ENCODE measurements at regions not wholly inside any gene's neighbourhood (a gene's known extent, or its start where the extent isn't known, plus 50 kb on each side); places are given as distances from the start of the nearest gene placed in this dataset.

DNA sequence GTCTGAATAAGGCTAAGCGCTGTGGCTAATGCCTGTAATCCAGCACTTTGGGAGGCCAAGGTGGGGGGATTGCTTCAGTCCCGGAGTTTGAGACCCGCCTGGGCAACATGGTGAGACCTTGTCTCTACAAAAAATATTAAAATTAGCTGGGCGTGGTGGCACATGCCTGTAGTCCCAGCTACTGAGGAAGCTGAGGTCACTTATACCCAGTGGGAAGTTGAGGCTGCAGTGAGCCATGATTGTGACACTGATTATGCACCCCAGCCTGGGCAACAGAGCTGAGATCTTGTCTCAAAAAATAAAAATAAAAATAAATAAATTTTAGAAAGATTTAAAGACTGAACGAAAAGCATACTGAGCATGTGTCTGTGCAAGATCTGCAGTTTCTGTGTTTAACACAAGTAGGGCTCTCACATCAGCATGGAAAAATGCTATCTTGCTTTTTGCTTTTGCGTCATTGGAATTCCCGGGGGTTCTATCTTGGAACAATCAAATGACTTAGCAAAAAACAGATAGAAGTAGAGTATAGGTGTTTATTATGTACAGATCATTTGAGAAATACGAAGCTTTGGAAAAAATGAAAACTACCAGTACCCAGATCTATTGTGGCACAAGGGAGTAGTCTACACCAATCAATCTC is 161.9 kb downstream of the CAPZA3 start:
- no peak for DNase-seq (ENCODE audit: low spot score)

DNA sequence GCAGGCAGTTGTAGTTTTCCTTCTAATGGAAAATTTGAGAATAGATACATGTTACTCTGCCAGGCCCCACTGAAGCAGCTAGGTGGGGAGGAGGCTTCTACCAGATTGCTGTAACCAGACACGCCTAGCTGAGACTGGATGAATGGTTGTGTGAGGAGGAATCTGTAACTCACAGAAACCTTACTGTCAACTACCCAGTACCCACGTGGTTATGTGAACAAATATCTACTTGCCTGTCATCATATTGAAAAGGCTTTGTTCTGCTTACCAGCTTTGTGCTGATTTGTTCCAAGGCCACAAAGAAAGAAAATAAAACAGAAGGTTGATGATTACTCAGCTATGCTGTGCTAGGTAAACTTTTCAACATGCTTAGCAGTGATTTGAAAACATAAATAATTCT is 167.2 kb downstream of the CAPZA3 start:
- DNase-seq (ENCODE audit: low spot score), result no peak

DNA sequence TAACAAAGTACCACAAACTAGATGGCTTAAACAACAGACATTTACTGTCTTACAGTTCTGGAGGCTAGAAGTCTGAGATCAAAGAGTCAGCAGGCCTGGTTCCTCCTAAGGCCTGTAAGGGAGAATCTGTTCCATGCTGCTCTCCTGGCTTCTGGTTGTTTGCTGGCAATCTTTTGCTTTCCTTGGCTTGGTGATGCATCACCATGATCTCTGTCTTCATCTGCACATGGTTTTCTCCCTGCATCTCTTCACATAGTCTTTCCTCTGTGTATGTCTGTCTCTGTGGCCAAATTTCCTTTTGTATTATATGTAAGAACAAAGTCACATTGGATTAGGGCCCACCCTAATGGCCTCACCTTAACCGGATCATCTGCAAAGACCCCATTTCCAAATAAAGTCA is 168.5 kb downstream of the CAPZA3 start:
- DNase-seq (ENCODE audit: low spot score), result no peak

GRCh38 chr12:18907127-18907526 is 169.2 kb downstream of the CAPZA3 start:
- no peak for DNase-seq (ENCODE audit: low spot score)

- no peak for DNase-seq (ENCODE audit: low spot score)
These were observed 169.8 kb downstream of the CAPZA3 start for GRCh38 chr12:18907728-18908127.

- DNase-seq (ENCODE audit: low spot score), result no peak
These were observed 170.3 kb downstream of the CAPZA3 start for GRCh38 chr12:18908191-18908590.

- no peak for DNase-seq (ENCODE audit: low spot score)
These were observed 182.1 kb downstream of the CAPZA3 start for GRCh38 chr12:18919871-18920511.

DNA sequence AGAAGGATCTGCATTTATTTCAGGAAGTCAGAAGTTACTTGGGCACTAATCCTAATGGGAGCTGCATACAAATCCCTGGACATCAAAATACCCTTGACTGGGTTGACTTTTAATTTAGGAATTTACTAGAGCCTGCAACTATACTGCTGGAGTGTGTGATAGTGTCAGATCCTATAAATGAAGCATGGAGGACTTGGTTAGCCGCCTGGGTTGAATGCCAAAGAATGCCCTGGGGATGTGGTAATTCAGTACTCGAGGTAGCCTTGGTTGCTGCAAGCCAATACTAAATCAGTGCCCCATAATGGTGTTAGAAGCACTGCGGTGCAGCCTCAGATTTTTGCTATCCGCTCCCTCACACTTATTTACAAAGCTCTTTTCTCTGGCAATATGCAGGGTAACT is 184.9 kb downstream of the CAPZA3 start:
- no peak for DNase-seq (ENCODE audit: low spot score)

DNA sequence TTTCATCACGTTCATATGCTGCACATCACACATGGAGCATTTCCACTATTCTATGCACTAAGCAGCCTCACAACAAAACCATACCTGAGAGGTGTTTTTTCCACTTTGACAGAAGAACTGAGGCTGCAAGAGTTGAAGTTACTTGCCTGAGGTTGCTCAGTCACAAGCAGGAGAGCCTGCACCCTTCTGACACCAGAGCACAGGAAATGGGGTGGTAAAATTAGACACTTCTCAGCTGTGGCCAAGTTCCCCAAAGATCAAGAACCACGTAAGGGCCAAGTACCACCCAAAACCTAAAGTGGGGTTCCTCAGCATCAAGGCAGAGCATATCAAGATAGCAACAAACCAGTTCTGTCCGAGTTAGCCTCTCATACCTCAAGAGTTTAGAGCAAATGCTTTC is 185.8 kb downstream of the CAPZA3 start:
- DNase-seq (ENCODE audit: low spot score), result no peak

DNA sequence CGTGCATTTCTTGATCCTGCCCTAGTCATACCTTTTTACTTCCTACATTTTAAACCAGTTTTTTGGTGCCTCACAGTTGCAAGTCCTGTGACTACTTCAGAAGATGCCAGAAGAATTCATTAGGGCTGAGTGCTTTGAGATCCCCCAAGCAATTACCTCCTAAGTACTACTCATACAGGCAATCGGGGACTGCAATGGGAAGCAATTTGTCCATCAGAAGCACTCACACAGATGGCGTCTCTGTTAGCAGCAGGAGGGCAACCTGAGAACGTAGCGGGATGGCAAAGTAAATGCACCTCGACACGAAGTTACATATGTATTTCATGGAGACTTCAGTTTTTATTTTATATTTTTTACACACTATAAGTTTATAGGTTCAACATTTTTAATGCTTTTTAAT is 188.3 kb downstream of the CAPZA3 start:
- no peak for DNase-seq (ENCODE audit: low spot score)

- no peak for DNase-seq (ENCODE audit: low spot score)
These were observed 194.3 kb downstream of the CAPZA3 start for GRCh38 chr12:18932211-18932610.

DNA sequence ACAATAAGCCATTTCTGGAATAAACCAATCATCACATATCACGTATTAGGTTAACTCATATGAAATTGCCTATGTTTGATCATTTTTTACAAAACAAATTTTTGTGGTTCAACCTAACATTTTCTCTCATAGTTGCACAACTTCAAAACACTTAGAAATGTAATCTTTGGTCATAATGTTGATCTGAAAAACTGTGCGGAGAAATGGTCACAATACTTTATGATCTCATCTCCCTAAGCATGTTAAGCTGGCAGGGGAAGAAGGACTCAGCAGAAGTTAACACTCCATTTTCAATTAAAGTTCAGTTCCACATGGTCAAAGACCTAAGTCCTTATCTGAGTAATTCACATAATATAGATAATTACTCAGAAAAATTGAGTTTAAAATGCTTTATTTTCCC is 194.8 kb downstream of the CAPZA3 start:
- DNase-seq (ENCODE audit: low spot score), result no peak

DNA sequence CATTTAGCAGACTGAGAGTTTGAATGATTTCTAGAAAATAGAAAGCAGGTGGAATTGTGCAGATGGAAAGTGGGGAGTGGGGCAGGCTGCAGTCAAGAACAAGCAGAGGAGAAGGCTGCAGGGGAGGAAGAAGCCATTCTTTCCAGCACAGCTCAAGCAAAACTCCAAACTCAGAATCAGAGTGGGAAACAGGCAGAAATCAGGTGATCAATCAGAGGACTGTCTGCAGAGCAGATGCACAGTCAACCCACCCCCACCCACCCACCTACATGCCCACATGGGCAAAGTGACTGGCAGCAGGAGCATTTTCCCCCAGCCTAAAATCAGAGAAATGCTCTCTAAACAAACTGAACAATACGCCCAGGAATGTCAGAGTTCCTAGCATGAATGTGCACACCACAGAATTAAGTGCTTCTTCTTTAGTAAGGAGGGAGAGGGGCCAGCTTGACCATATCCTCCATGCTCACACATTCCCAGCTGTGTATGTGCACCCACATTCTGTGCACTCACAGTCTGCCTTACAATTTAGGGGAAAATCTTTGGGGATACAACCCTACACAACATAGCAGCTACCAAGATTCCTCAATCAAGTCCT is 194.1 kb upstream of the PLEKHA5 start:
- DNase-seq (ENCODE audit: low spot score), result no peak

GRCh38 chr12:18939051-18939450 is 190.5 kb upstream of the PLEKHA5 start:
- DNase-seq (ENCODE audit: low spot score), result no peak

DNA sequence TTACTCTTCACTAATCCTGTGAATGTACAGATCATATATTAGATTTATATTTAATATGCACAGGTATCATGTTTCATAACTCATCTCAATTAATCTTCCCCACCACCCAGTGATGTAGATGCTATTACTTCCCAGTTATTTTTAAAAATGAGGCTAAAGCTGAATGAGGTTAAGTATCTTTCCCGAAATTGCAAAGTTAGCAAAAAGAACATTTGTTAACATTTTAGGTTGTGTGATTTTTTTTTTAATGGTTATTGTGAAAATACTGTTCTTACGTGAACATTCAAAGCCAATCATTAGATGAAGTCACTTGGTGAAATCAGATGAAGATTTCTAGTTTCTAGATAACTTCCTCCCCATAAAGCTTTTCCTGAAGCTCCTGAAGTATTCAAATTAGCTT is 186.9 kb upstream of the PLEKHA5 start:
- DNase-seq (ENCODE audit: low spot score), result no peak

- no peak for DNase-seq (ENCODE audit: low spot score)
These were observed 186.3 kb upstream of the PLEKHA5 start for GRCh38 chr12:18943200-18943599.

DNA sequence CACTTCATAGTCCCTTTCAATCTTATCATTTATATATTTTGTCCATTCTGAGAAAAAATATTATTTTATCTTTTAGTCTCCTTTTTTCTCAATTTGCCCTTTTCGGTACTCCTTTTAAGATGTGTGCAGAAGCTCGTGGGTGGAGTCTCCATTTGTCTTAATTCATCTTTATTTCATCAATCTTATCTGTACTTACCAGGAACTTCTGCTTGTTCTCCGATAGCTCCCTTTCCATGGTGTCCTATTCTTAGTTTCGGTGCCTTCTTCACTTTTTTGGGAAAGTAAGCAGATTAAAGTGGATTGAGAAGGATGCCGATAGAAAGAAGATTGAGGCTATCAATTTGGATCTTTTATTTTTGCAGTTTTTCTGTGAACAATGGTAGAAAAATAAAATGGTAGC is 183.4 kb upstream of the PLEKHA5 start:
- no peak for DNase-seq (ENCODE audit: low spot score)

DNA sequence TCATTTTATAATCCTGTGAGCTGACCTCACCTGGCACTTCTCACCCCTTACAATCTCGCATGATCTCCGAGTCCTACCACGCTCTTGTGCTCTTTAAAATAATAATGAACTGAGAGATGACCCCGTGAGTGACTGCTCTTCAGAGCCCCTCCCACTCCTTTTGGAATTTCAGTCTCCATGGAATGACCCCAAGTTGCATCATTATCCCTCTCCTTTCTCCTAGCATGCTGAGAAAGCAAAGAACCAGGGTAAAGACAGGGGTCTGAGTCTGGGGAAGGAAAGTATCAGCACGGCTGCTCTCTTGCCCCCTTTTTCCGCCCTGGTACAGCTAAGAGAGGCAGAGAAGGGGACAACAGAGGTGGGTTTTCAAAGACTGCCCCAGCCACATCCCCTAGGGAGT is 178.3 kb upstream of the PLEKHA5 start:
- no peak for DNase-seq (ENCODE audit: low spot score)

DNA sequence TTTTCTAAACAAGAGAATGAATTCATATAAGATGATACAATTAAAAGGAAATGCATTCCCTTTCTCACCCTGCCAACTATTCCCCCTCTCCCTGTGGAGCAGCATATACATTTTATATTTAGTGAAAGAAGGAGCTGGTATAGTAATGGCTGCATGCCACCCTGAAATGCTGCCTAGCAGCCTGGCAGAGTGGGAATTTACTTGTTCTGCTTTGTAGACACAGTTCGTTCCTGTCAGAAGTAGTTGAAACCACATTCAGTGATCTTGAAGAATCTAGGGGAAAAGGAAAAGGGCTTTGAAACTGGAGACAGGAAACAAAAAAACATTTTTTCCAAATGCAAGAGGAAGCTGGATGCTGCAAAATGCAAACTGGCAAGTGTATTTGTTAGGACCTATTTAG is 176.0 kb upstream of the PLEKHA5 start:
- DNase-seq (ENCODE audit: low spot score), result no peak

GRCh38 chr12:18955594-18955993 is 173.9 kb upstream of the PLEKHA5 start:
- no peak for DNase-seq (ENCODE audit: low spot score)

DNA sequence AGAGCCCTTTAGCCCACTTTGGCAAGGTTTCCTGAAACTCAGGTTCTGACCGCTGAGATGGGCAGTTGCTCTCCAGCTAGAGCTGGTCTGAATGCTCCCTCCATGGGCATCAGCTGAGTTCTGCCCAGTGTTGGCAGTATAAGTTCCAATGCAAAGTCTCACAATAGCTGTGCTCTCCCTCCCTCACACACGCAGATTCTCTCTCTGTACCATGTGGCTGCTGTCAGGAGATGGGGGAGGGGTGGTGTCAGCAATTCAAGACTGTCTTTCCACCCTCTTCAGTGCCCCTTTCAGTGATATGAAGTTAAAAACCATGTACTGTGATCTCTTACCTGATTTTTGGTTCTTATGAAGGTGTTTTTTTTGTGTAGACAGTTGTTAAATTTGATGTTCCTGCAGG is 164.3 kb upstream of the PLEKHA5 start:
- DNase-seq (ENCODE audit: low spot score), result no peak

DNA sequence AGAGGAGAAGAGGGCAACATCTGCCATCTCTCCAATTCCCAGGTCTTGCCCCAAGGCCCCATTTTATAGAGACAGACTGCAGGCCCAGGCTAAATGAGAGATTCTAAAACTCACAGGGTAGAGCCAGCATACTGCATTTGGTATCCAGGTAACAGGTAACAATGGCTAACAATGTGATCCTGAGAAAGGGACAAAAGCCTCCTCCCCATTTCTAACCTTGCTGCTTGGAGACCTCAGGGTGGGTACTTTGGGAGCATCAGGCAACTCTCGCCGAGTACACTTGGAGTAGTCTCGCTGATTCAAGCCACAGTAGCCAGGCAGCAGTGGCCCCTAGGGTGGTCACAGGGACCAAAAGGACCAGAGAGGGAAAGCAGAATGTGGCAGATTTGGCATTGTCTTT is 162.6 kb upstream of the PLEKHA5 start:
- DNase-seq (ENCODE audit: low spot score), result no peak

DNA sequence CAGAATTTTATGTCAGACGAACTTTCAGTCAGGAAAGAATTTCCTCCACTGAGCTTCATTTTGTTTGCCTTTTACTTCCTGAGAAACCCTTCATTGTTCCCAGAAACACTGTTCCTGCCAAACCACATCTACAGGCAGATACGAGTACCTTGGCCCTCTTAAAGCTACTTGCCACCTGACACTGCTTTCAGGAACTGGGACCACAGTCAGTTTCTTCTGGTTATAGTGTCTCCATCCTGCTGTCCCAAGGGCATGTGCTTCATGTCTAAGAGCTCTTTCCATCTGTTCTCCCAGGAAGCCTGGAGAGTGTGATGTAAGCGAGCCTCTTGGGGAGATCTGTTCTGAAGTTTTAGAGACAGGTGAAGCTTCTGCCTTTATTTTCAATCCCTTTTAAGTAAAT is 161.7 kb upstream of the PLEKHA5 start:
- no peak for DNase-seq (ENCODE audit: low spot score)

- DNase-seq (ENCODE audit: low spot score), result no peak
These were observed 160.0 kb upstream of the PLEKHA5 start for GRCh38 chr12:18969512-18969911.
